PC-3 (cell line): ENCODE measurements at regions not wholly inside any gene's neighbourhood (a gene's known extent, or its start where the extent isn't known, plus 50 kb on each side); places are given as distances from the start of the nearest gene placed in this dataset.

Experiments used
- ATAC-seq: fragments of 200-7000 bp; cut with Tn5 transposase; 2 replicates; pipeline ENCODE4 v1.9.1; 2020; ENCODE audit warnings: mild to moderate bottlenecking, moderate library complexity
- BruUV-seq: library from RNA; stranded (reverse); fragments of 400-500 nt; replicated peaks from 2 replicates; lab custom pipeline; 2021; lab: Mats Ljungman, UMichigan
- CTCF ChIA-PET: fragments of 300-600 bp; sonication (Branson Sonifier 250); formaldehyde crosslinking; loops from one replicate; lab custom pipeline; 2022; ENCODE audit warnings: antibody characterized with exemption; lab: Charles Lee
- POLR2A ChIA-PET: fragments of 300-600 bp; sonication (Branson Sonifier 250); formaldehyde crosslinking; loops from one replicate; lab custom pipeline; 2022; ENCODE audit warnings: antibody characterized with exemption; ENCODE audit not compliant: unreplicated experiment; lab: Charles Lee
- DNase-seq: peaks from one replicate; pipeline ENCODE4 v3.0.0-alpha.2; 2015
- H2AFZ ChIP-seq: fragments of 300-600 bp; sonication (generic); 2 replicates; pipeline ENCODE4 v1.6.0; 2016; ENCODE audit warnings: antibody characterized with exemption, low read length
- H3F3A ChIP-seq: fragments of 300-600 bp; sonication (generic); one replicate; pipeline ENCODE4 v1.6.0; 2017; ENCODE audit warnings: antibody characterized with exemption, low read length, control low read depth, mild to moderate bottlenecking; ENCODE audit not compliant: unreplicated experiment
- H3K27ac ChIP-seq: fragments of 300-600 bp; sonication (generic); 2 replicates; pipeline ENCODE4 v1.5.1; 2016; ENCODE audit warnings: mild to moderate bottlenecking, low read length
- H3K27me3 ChIP-seq: fragments of 300-600 bp; sonication (generic); 2 replicates; pipeline ENCODE4 v1.6.1; 2016; ENCODE audit warnings: low read length, mixed read lengths
- H3K36me3 ChIP-seq: fragments of 300-600 bp; sonication (generic); 2 replicates; pipeline ENCODE4 v1.6.1; 2016; ENCODE audit warnings: low read depth, mixed run types, low read length, mixed read lengths
- H3K4me1 ChIP-seq: fragments of 300-600 bp; sonication (generic); 2 replicates; pipeline ENCODE4 v1.5.1; 2016; ENCODE audit warnings: low read length; ENCODE audit not compliant: insufficient read depth
- H3K4me2 ChIP-seq: fragments of 300-600 bp; sonication (generic); 2 replicates; pipeline ENCODE4 v1.6.0; 2016; ENCODE audit warnings: low read length
- H3K4me3 ChIP-seq: fragments of 300-600 bp; sonication (generic); 2 replicates; pipeline ENCODE4 v1.5.1; 2016; ENCODE audit warnings: mild to moderate bottlenecking, low read length, mixed read lengths
- H3K79me2 ChIP-seq: fragments of 300-600 bp; sonication (generic); 2 replicates; pipeline ENCODE4 v1.6.1; 2017; ENCODE audit warnings: low read length, mixed read lengths
- H3K9ac ChIP-seq: fragments of 300-600 bp; sonication (generic); 2 replicates; pipeline ENCODE4 v1.6.0; 2016; ENCODE audit warnings: mild to moderate bottlenecking, low read length
- H3K9me2 ChIP-seq: fragments of 300-600 bp; sonication (generic); replicated peaks from 2 replicates; pipeline ENCODE4 v1.6.1; 2016; ENCODE audit warnings: mixed run types, low read length, mixed read lengths
- H3K9me3 ChIP-seq: fragments of 300-600 bp; sonication (generic); 2 replicates; pipeline ENCODE4 v1.6.1; 2016; ENCODE audit warnings: low read length, mixed read lengths
- H4K20me1 ChIP-seq: fragments of 300-600 bp; sonication (generic); 2 replicates; pipeline ENCODE4 v1.6.1; 2016; ENCODE audit warnings: low read length, mixed read lengths
- EZH2 ChIP-seq: fragments of 300-600 bp; sonication (generic); IDR thresholded peaks from one replicate; pipeline ENCODE4 v1.6.1; 2017; ENCODE audit warnings: antibody characterized with exemption, mild to moderate bottlenecking, low read length; ENCODE audit not compliant: unreplicated experiment
- EZH2phosphoT487 ChIP-seq: fragments of 300-600 bp; sonication (generic); IDR thresholded peaks from 2 replicates; pipeline ENCODE4 v1.6.1; 2018; ENCODE audit warnings: mild to moderate bottlenecking, antibody characterized with exemption, low read length, borderline replicate concordance
- intact Hi-C: fragments of 100-400 bp; cut with micrococcal nuclease; formaldehyde crosslinking; loops from 2 replicates; pipeline ENCODE4 v1.9.0; 2023
- TF ChIP-seq, protein P1 (sequence below): fragments of 300-600 bp; sonication (generic); conservative IDR thresholded peaks from 2 replicates; pipeline ENCODE4 v1.5.1; 2017; ENCODE audit warnings: antibody characterized with exemption, low read depth, mild to moderate bottlenecking, low read length

DNA sequence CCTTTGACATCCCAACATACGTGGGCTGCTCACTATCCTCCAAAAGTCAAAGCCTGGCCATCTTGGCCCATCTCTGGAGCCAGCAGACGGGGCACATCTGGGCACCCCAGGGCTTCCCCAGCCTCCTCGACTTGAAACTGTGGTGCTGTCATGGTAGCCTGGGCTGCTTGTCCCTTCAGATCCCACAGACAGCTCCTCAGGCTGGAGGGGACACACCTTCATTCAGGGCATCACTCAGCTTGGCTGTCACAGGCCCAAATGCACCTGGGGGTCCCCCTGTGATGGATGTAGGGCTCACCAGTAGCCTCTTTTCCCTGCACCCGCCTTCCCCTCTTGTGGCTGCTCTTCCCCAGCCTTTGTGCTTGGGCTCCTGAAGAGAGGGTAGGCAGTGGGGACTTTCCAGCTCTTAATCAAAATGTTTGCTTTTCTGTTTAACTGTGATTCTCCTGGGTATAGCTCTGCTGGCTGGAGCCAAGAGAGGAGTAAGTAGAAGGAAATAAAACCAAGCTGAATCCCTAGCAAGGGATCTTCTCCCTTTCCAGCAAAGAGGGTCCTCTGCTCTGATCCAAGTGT lies 92.3 kb downstream of the GYPC start:
- no peaks in the 10 kb centered on the region for H3K79me2 ChIP-seq
- no peak overlapping the region for H3K27ac ChIP-seq
- H3K9me3 ChIP-seq, result no peaks in the 10 kb centered on the region
- no peak overlapping the region for H3K4me2 ChIP-seq
- DNase-seq (no peak), ATAC-seq (no peak)
- no peak overlapping the region for H2AFZ ChIP-seq
- no peaks in the 10 kb centered on the region for H3K4me1 ChIP-seq
- BruUV-seq, result no TSS peak
- no peaks in the 10 kb centered on the region for H4K20me1 ChIP-seq
- H3K27me3 ChIP-seq, result peaks cover 15% of the 10 kb centered on the region; the same call in 1 of the 2 replicates
- no peaks in the 10 kb centered on the region for H3F3A ChIP-seq
- H3K4me3 ChIP-seq, result no peak overlapping the region
- intact Hi-C loops, result no loop called here
- ChIA-PET POLR2A (no interaction called here), CTCF (no interaction called here)
- no peak overlapping the region for H3K9ac ChIP-seq
- no peaks in the 10 kb centered on the region for H3K9me2 ChIP-seq
- H3K36me3 ChIP-seq, result no peaks in the 10 kb centered on the region
- TF ChIP-seq EZH2phosphoT487 (no peak), EZH2 (no peak)
- TF ChIP-seq, protein P1, sequence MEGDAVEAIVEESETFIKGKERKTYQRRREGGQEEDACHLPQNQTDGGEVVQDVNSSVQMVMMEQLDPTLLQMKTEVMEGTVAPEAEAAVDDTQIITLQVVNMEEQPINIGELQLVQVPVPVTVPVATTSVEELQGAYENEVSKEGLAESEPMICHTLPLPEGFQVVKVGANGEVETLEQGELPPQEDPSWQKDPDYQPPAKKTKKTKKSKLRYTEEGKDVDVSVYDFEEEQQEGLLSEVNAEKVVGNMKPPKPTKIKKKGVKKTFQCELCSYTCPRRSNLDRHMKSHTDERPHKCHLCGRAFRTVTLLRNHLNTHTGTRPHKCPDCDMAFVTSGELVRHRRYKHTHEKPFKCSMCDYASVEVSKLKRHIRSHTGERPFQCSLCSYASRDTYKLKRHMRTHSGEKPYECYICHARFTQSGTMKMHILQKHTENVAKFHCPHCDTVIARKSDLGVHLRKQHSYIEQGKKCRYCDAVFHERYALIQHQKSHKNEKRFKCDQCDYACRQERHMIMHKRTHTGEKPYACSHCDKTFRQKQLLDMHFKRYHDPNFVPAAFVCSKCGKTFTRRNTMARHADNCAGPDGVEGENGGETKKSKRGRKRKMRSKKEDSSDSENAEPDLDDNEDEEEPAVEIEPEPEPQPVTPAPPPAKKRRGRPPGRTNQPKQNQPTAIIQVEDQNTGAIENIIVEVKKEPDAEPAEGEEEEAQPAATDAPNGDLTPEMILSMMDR, result no peak

DNA sequence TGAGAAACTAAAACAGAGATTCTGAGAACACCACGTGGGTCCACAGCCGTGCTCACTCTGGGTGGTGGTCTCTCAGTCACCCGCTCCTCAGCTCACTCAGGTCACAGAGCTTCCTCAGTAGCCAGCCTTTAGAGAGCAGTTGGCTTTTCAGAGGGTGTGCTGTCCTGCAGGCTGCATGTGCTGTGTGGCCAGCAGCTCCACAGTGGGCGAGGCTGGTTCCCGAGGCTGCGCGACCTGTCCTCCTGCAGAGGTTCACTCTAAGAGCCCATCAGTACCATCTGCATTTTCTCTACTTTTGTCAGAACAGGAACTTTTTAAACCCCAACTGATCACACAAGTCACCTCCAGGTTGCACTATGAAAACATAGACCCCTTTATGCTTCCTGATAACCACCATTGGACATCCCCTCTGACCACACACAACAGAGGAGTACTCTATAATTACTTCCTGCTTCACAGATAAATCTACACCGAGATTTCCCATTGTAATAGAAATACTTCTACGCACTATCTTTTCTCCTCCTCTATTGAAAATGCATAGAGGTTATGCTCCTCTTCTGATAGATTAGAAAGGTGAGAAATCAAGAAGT lies 93.1 kb downstream of the GYPC start:
- H3K4me1 ChIP-seq, result no peaks in the 10 kb centered on the region
- BruUV-seq, result no TSS peak
- CTCF ChIA-PET, result no interaction called here

DNA sequence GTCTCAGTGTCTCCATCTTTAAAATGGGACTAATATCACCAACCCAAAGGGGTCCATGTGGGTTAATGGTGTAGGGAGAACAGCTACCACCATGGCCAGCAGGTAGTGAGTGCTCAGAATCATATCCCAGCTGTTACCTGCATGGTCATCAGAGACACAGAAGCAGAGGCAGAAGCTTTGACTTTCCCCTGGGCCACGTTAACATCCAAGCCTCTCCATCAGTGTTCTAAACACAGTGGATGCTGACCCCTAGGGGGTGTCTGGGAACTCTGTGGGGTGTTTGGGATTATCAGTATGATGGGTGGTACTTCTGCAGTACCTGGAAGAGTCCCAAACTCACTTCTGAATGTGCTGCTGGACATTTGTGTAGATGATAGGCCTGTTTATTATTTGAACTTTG lies 93.6 kb downstream of the GYPC start:
- no peaks in the 10 kb centered on the region for H3K79me2 ChIP-seq
- H3K27ac ChIP-seq, result no peak overlapping the region
- no peak overlapping the region for H3K9ac ChIP-seq
- CTCF ChIA-PET, result no interaction called here
- TF ChIP-seq EZH2 (no peak), EZH2phosphoT487 (no peak)
- TF ChIP-seq, protein P1, result no peak
- POLR2A ChIA-PET, result no interaction called here
- no peaks in the 10 kb centered on the region for H3F3A ChIP-seq
- H4K20me1 ChIP-seq, result no peaks in the 10 kb centered on the region
- H3K27me3 ChIP-seq, result peaks cover 12% of the 10 kb centered on the region; the same call in 1 of the 2 replicates
- no peaks in the 10 kb centered on the region for H3K36me3 ChIP-seq
- no peak overlapping the region for H3K4me3 ChIP-seq
- no peak overlapping the region for H3K4me2 ChIP-seq
- H3K4me1 ChIP-seq, result no peaks in the 10 kb centered on the region
- no peaks in the 10 kb centered on the region for H3K9me2 ChIP-seq
- no peak overlapping the region for H2AFZ ChIP-seq
- no TSS peak for BruUV-seq
- ATAC-seq (no peak), DNase-seq (no peak)
- intact Hi-C loops, result no loop called here
- no peaks in the 10 kb centered on the region for H3K9me3 ChIP-seq

More for the DNA sequence above, 93.1 kb downstream of the GYPC start:
- ATAC-seq (no peak), DNase-seq (no peak)
- POLR2A ChIA-PET, result no interaction called here
- TF ChIP-seq, protein P1, result no peak
- TF ChIP-seq EZH2phosphoT487 (no peak), EZH2 (no peak)
- Histone ChIP-seq H3K9me3 (no peaks in the 10 kb centered on the region), H3K9me2 (no peaks in the 10 kb centered on the region), H4K20me1 (no peaks in the 10 kb centered on the region), H3K9ac (no peak overlapping the region), H3K79me2 (no peaks in the 10 kb centered on the region), H3F3A (no peaks in the 10 kb centered on the region), H3K4me3 (no peak overlapping the region), H3K27me3 (peaks cover 15% of the 10 kb centered on the region; the same call in 1 of the 2 replicates), H3K27ac (no peak overlapping the region), H3K36me3 (no peaks in the 10 kb centered on the region), H2AFZ (no peak overlapping the region), H3K4me2 (no peak overlapping the region)
- intact Hi-C loops, result no loop called here
